Stimulated activated CD8-positive, alpha-beta memory T cell treated with anti-CD3 and anti-CD28 coated beads, Interleukin-15, amount 100 ng/mL, for 4 hours (primary cell): ENCODE measurements at regions not wholly inside any gene's neighbourhood (a gene's known extent, or its start where the extent isn't known, plus 50 kb on each side); places are given as distances from the start of the nearest gene placed in this dataset.
"Not testable (repeated sequence)": the region's sequence is repeated elsewhere in the genome, so short reads cannot be mapped to it uniquely, and the experiment has no call there.

ENCODE experiments used
- DNase-seq, 2 donors: peaks; one replicate each; pipeline ENCODE4 v3.0.0-alpha.2; 2020; ENCODE audit warnings: low read depth in 2 of 2

- DNase-seq, result no peak
Observed at GRCh38 chr4:20050768-20051167, 200.9 kb upstream of the SLIT2 start.

- DNase-seq, result no peak
Observed at GRCh38 chr4:20049889-20050288, 201.8 kb upstream of the SLIT2 start.

GRCh38 chr4:20046931-20047677 lies 204.6 kb upstream of the SLIT2 start:
- DNase-seq, result no peak

GRCh38 chr4:20046179-20046578 lies 205.5 kb upstream of the SLIT2 start:
- DNase-seq, result no peak

- no peak for DNase-seq
Observed at GRCh38 chr4:20044966-20045365, 206.7 kb upstream of the SLIT2 start.

GRCh38 chr4:20044502-20044911 lies 207.2 kb upstream of the SLIT2 start:
- DNase-seq, result no peak

- no peak for DNase-seq
Observed at GRCh38 chr4:20043991-20044390, 207.7 kb upstream of the SLIT2 start.

- no peak for DNase-seq
Observed at GRCh38 chr4:20042769-20043168, 208.9 kb upstream of the SLIT2 start.

- no peak for DNase-seq
Observed at GRCh38 chr4:20041839-20042407, 209.8 kb upstream of the SLIT2 start.

GRCh38 chr4:20037745-20038144 lies 214.0 kb upstream of the SLIT2 start:
- no peak for DNase-seq

- no peak for DNase-seq
Observed at GRCh38 chr4:20030108-20030507, 221.6 kb upstream of the SLIT2 start.

GRCh38 chr4:20028645-20029044 lies 223.1 kb upstream of the SLIT2 start:
- no peak for DNase-seq

- DNase-seq, result no peak
Observed at GRCh38 chr4:20026456-20026855, 225.2 kb upstream of the SLIT2 start.

GRCh38 chr4:20022471-20022870 lies 229.2 kb upstream of the SLIT2 start:
- DNase-seq, result no peak

- no peak for DNase-seq
Observed at GRCh38 chr4:20020056-20020455, 231.6 kb upstream of the SLIT2 start.

- no peak for DNase-seq
Observed at GRCh38 chr4:20019310-20020015, 232.2 kb upstream of the SLIT2 start.

GRCh38 chr4:20017777-20018115 lies 234.0 kb upstream of the SLIT2 start:
- no peak for DNase-seq

- DNase-seq, result no peak
Observed at GRCh38 chr4:20017070-20017776, 234.5 kb upstream of the SLIT2 start.

- no peak for DNase-seq
Observed at GRCh38 chr4:20015636-20016224, 236.0 kb upstream of the SLIT2 start.

- DNase-seq, result not testable (repeated sequence)
Observed at GRCh38 chr4:20003836-20004558, 247.7 kb upstream of the SLIT2 start.

GRCh38 chr4:19999775-20000414 lies 251.8 kb upstream of the SLIT2 start:
- no peak for DNase-seq
